ENCODE measurements at regions not wholly inside any gene's neighbourhood (a gene's known extent, or its start where the extent isn't known, plus 50 kb on each side); places are given as distances from the start of the nearest gene placed in this dataset.

DNA sequence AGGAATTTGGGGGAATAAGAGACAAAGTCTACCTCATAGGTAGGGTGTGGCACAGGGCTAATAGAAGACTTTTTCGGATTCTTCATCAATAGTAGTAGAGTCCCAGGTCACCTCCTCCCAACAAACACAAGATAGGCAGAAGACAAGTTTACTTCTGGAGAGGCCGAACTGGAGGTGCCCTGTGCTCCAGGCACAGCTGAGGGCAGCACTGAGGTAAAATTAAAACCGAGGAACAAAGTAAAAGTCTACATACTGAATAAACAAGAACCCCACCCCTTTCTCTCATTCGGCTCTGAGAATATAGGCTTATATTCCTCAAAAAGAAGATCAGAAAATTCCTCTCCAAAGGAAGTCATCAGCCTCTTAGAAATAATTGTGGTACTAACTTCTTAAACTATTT lies 161.5 kb downstream of the SEC23A start:
- TF ChIP-seq, protein P1, sequence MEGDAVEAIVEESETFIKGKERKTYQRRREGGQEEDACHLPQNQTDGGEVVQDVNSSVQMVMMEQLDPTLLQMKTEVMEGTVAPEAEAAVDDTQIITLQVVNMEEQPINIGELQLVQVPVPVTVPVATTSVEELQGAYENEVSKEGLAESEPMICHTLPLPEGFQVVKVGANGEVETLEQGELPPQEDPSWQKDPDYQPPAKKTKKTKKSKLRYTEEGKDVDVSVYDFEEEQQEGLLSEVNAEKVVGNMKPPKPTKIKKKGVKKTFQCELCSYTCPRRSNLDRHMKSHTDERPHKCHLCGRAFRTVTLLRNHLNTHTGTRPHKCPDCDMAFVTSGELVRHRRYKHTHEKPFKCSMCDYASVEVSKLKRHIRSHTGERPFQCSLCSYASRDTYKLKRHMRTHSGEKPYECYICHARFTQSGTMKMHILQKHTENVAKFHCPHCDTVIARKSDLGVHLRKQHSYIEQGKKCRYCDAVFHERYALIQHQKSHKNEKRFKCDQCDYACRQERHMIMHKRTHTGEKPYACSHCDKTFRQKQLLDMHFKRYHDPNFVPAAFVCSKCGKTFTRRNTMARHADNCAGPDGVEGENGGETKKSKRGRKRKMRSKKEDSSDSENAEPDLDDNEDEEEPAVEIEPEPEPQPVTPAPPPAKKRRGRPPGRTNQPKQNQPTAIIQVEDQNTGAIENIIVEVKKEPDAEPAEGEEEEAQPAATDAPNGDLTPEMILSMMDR (conservative IDR thresholded peaks at IDR 0.05; ENCODE audit: low read length) = no peak
- no peak for TF ChIP-seq EZH2phosphoT487 (IDR thresholded peaks at IDR 0.05; ENCODE audit: borderline replicate concordance, low read depth, low read length)

Measured in OCI-LY7 (cell line).